Inferior parietal cortex (tissue), 1 donor: ENCODE measurements at regions not wholly inside any gene's neighbourhood (a gene's known extent, or its start where the extent isn't known, plus 50 kb on each side); places are given as distances from the start of the nearest gene placed in this dataset.

ENCODE experiments used
- DNase-seq: peaks from one replicate; pipeline ENCODE4 v3.0.0-alpha.2; 2016; ENCODE audit errors: extremely low spot score

DNA sequence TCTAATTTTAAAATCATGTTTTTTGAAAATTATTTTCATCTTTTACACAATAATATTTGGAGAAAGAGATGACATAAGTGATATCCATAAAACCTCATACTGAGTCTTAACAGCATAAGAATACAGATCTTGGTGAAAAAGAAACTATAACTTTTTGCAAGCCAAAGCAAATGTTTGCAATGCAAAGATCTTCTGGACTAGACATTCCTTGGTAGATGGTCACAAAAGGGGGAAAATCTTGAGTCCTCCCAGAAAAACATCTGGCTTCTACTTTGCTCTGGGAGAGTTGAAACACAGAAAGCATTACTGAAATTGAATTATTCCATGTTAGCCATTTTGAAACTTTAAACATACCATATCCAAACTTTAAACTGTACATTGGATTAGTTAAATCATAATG is 308.2 kb downstream of the ANXA1 start:
- DNase-seq = no peak

- DNase-seq = no peak
These were observed 317.1 kb downstream of the ANXA1 start for GRCh38 chr9:73468716-73469115.

DNA sequence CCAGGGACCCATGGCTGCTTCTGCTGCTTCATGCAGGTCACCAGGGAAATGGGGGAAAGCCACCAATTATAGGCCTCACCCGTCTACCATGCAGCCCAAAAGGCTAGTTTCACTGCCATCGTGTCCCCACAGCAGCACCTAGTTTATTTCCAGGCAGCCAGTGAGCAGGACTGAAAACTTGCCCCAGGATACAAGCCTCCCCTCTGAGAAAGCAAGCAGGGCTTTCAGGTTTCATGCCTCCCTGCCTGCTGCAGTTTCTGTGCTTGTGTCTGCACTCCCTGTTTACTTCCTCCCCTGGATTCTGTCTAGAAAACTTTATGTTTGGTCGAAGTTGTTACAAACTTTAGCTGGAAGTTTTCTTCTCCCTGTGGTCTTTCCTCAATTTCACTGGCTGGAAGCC is 319.1 kb downstream of the ANXA1 start:
- DNase-seq = no peak

- no peak for DNase-seq
These were observed 322.4 kb downstream of the ANXA1 start for GRCh38 chr9:73474002-73474600.

GRCh38 chr9:73474625-73475024 is 323.0 kb downstream of the ANXA1 start:
- DNase-seq = no peak

GRCh38 chr9:73494894-73495293 is 343.2 kb downstream of the ANXA1 start:
- DNase-seq = no peak

DNA sequence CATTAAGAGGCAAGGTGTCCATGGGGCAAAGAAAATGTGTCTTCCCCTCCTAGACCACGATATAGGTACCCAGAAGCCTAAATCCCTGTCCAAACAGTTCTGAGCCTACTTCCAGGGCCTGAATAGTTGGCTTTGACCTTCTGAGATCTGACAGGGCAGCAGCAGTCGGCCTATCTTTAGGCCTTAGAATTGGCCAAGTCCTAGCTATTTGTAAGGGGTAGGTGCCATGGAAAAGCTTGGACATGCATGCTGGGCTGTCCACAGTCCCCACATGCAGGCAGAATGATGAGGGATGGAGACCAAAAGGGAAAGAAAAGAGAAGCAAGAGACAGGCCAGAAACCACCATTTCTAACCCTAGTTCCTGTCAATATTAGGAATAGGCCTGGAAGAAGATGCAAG is 346.1 kb downstream of the ANXA1 start:
- no peak for DNase-seq

GRCh38 chr9:73515216-73515615 is 363.6 kb downstream of the ANXA1 start:
- DNase-seq = no peak

GRCh38 chr9:73523391-73523790 is 371.7 kb downstream of the ANXA1 start:
- DNase-seq = no peak

DNA sequence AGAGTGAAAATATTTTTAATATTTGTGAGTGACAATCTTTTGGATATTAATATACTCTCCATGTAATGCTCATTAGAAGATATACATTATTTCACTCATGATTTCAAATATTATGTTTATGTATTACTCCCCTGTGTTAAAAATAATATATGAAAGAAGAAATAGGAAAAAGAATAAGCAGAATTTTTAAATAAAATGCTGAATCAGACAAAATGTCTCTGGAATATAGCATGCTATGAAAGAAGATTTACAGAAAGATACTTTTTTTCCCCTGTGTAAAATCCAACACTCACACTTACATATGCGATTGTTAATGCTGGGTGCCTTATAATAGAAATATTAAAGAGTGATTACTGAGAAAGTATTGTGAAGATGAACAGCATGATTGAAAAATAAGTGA is 373.7 kb downstream of the ANXA1 start:
- DNase-seq = no peak

GRCh38 chr9:73527521-73527920 is 375.9 kb downstream of the ANXA1 start:
- DNase-seq = no peak

DNA sequence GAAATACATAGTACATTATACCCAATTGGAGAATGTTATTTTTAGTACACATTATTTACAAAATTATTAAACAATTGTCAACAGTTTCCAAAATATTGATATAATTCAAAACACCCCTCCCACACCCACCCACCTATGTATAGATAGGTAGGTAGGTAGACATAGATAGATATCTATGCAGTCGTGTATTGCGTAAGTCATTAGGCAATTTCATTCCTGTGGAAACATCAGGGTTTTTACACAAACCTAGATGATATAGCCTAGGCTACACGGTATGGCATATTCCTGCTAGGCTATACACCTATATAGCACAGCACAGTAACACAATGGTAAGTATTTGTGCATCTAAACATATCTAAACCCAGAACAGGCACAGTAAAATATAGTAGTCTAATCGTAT is 377.3 kb downstream of the ANXA1 start:
- no peak for DNase-seq

DNA sequence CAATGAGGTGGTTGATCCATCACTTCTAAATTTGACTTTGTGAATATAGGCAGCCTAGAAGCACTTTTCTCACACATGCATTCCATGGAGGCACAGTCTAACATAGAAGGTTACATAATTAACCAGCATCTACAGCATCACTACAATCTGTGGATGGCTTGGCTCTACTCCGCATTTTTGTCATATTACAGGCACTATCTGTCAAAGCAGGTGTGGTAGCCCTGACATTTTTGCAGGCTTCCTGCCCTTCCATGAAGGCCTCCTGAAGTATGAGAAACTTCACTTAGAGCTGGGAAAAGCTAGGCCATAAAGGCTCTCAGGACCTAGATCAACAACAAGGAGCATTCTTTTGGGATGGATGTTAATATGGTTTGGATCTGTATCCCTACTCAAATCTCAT is 378.0 kb downstream of the ANXA1 start:
- DNase-seq = no peak

DNA sequence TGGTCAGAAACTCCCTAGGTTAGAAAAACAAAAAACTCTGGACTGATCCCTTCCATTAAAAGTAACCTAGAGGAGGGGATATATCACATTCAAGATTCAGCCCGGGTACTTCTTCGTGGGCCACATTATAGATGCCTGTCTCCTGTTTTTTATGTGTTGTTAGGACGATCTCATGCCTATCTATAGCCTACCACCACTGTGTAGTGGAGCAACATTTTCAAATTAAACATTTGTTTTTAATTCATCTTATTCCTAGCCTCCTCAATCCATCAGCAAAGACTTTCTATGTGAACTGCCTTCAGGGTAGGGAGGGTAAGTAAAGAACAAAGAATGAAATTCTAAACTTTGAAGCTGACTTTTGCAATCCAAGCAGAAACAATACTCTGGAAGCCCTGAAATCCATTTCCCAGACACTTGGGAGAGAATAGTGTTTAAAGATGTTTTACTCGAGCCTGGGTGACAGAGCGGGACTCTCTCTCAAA is 379.4 kb downstream of the ANXA1 start:
- no peak for DNase-seq

DNA sequence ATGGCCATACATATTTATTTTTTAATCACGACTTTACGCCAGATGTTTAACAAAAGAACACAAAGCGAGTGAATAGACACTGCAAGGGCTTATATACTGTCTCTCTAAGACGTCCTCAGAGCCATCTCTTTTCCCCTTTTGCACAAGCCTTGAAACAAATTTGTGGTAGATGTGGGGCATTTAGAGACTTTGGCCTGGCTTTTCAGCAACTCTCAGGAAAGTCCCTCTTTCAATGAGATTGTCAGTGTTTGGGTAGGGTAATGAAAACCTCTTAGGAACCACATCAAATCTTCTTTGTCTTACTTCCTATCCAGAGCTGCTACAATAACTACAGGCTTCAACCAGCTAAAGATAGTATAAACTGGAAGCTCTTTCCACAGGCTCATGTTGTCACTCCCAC is 380.0 kb downstream of the ANXA1 start:
- DNase-seq = no peak

GRCh38 chr9:73532985-73533384 is 381.3 kb downstream of the ANXA1 start:
- DNase-seq = no peak

GRCh38 chr9:73536403-73536802 is 384.7 kb downstream of the ANXA1 start:
- DNase-seq = no peak

- DNase-seq = no peak
These were observed 385.9 kb downstream of the ANXA1 start for GRCh38 chr9:73537561-73537960.

- no peak for DNase-seq
These were observed 388.3 kb downstream of the ANXA1 start for GRCh38 chr9:73539881-73540390.

GRCh38 chr9:73541923-73542322 is 390.3 kb downstream of the ANXA1 start:
- no peak for DNase-seq

DNA sequence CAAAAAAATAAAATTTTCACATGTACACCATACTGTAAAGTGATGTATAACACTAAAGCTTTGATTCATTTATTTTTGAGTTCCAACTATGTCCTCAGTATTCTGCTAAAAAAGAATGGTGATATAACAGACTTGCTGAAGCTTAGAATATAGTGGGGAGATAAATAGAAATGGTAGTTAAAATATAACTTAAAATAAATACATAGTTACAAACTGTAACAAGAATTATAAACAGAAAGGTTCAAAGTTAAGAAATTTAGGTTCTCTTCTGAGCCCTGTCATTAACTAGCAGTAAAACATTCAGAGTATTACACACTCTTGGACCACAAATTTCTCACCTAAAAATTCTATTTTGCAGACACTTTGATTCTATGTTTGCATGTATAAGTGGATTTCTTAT is 392.1 kb downstream of the ANXA1 start:
- no peak for DNase-seq

DNA sequence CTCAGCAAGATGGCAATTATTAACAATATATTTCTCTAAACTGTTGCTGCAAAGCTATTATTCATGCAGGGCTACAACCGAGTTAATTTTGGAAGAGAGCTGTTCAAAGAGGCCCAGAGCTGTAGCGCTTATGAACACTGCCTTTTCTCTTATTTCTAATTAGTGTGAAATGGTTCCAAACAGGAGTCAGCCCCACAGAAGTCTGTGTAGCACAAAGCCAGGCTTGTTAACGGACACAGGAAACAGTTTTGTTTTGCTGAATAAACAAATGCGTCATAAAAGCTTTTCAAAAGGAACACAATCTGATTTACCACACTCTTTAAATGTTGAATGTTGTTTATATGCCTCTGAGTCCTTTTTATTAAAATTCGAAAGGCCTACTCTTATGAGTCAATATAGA is 396.5 kb downstream of the ANXA1 start:
- peak; percentile 56 for DNase-seq

DNA sequence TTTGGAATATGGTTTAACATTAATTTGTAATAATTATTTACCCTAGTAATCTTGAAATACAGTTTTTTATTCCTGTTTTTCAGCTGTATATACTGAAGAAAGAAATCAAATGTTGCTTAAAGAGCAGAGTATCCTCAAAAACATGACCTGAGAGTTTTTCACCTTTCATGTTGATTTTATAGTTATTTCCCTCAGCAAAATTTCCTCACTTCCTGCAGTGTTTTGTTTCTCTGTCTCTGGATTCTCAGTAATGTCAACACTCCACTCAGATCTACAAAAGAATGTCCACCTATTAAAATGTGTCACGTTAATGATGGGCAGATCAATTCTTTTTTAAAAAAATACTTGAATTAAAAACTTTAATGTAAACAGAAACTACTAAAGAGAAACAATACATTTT is 398.3 kb downstream of the ANXA1 start:
- no peak for DNase-seq

DNA sequence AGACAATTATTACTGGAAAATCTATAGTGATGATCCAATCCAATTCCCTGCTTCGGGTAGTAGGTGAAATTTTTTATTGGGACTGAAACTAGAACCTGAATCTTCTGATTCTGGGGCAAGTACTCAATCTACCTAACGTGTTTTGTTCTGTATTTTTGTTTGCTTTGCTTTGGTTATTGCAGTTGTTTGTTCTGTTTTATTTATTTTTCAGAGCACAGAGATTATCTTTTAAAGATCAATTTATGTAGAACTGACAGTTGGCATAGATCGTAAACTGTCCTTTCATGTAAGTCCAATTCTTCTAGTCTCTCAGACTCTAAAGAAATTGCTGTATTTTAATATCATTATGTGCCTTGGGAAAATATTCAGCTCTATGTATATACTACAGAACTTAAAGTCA is 401.6 kb downstream of the ANXA1 start:
- DNase-seq = no peak
